GM18511 (cell line): ENCODE measurements at regions not wholly inside any gene's neighbourhood (a gene's known extent, or its start where the extent isn't known, plus 50 kb on each side); places are given as distances from the start of the nearest gene placed in this dataset.
"Not testable (repeated sequence)": the region's sequence is repeated elsewhere in the genome, so short reads cannot be mapped to it uniquely, and the experiment has no call there.

Source experiments
- ATAC-seq: cut with Tn5 transposase; IDR thresholded peaks from one replicate; pipeline ENCODE4 v1.9.1; 2021; ENCODE audit warnings: mild to moderate bottlenecking, moderate library complexity; ENCODE audit not compliant: unreplicated experiment

DNA sequence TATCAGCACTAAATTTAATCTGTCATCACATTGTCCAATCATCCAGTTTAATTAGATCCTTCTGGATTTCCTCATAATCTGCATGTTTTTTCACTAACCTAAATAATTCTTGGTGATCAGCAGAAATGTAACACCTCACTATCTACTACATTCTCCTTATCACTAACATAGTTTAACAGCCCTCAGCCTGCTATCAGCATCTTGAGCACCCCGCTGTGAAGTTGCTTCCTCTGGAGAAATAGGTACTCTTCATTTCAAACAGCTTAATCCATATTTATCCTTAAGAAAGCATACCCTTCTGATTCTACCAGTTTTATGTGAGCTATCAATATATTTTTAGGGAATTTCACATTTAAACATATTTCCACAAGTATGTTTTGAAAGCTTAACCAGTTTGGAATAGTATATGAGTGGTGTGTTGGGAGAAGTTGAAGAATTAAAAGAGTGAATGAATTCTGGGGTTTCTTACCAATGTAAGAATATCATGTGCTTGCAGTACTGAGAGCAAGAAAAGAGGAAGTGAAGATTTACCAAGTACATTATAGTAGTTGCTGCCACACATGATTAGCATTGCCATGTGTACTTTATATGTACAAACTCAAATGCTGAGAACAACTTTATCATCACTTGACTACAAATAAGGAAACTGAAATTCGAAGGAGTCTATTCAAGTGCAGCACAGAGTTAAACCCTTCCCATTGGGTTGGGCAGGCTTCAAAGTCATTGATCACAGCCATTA lies 771.1 kb upstream of the ADGRL4 start:
- ATAC-seq: peak; percentile 100

GRCh38 chr1:79775402-79775801 lies 768.9 kb upstream of the ADGRL4 start:
- no peak for ATAC-seq

- no peak for ATAC-seq
These were observed 766.9 kb upstream of the ADGRL4 start for GRCh38 chr1:79773385-79773784.

GRCh38 chr1:79762461-79762860 lies 755.9 kb upstream of the ADGRL4 start:
- ATAC-seq: no peak

DNA sequence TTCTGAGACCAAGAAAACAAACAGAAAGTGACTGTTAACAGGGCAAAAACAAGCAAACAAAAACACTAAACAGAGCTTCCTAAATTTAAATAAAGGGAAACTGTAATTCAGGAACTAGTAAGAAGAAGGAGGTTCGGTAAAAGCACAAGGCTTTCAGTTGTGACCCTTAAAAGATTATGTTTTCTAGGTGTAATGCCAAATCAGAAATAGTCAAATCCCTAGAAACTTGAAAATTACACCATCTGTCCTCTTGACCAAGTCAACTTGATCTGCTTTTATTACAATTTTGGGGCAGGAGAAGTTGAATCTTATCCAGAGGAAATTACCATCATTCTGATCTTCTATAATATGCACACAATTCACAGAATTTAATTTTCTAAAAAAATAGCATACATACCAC lies 754.0 kb upstream of the ADGRL4 start:
- ATAC-seq: no peak

GRCh38 chr1:79749607-79750006 lies 743.1 kb upstream of the ADGRL4 start:
- ATAC-seq: no peak

DNA sequence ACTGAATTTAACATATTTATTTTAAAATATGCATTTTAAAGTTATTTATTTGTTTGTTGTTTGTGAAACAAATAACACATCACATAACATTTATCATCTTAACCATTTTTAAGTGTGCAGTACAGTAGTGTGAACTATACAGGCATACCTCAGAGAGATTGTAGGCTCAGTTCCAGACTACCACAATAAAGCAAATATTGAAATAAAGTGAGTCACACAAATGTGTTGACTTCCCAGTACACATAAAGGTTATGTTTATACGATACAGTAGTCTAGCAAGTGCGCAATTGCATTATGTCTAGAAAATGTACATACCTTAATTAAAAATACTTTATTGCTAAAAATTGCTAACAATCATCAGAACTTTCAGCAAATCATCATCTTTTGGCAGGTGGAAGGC lies 739.4 kb upstream of the ADGRL4 start:
- ATAC-seq: no peak

GRCh38 chr1:79744746-79745145 lies 738.2 kb upstream of the ADGRL4 start:
- ATAC-seq: no peak

DNA sequence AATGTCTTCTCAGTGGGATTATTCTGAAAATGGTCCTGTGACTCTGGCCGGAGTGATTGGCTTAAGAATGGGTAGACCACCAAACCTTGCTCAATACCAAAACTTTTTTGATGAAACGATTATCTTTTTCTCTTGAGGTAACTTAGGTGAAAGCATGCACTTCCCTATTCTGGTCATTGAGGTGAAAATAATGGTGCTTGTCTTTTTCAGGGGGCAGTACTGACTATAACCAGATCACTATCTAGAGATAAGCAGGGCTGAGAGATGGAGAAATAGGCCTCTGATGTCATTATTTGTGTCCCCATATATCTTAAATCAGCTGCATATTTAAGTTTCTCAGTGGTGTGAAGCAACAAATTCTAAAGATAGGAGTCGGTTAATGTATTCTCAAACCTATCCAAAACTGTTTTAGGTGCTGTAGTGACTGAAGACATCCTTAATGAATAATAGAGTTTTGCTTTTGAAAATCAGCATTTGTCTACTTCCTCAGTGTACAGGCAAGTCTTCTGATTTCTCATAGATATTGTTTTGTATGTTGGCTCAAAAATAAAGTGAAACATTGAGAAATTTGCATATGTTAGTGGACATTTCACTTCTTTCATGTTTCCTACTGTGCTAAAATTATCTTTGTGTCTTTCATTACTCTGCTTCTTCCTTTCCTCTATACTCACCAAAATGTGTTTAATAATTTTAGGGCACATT lies 735.3 kb upstream of the ADGRL4 start:
- ATAC-seq: peak; percentile 95

GRCh38 chr1:79738101-79738500 lies 731.6 kb upstream of the ADGRL4 start:
- ATAC-seq: no peak

GRCh38 chr1:79737193-79737592 lies 730.7 kb upstream of the ADGRL4 start:
- ATAC-seq: no peak

DNA sequence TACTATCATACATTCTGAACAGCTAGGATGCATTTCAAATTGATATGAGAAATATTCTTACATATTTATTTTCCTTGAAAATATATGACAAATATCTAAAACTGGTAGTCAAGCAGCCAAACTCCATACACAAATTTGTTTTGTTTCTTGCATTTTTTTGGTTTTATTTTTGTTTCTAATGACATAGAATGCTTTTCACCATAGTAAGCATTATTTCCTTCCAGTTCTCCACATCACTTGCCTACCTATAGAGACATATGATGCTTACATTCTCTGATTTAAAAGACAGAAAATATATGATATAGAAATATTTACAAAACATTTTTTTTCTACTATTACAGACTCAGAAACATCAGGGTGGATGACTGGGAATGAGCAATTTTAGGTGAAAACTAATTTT lies 726.4 kb upstream of the ADGRL4 start:
- no peak for ATAC-seq

GRCh38 chr1:79726911-79727310 lies 720.4 kb upstream of the ADGRL4 start:
- no peak for ATAC-seq

GRCh38 chr1:79726321-79726720 lies 719.8 kb upstream of the ADGRL4 start:
- ATAC-seq: no peak

DNA sequence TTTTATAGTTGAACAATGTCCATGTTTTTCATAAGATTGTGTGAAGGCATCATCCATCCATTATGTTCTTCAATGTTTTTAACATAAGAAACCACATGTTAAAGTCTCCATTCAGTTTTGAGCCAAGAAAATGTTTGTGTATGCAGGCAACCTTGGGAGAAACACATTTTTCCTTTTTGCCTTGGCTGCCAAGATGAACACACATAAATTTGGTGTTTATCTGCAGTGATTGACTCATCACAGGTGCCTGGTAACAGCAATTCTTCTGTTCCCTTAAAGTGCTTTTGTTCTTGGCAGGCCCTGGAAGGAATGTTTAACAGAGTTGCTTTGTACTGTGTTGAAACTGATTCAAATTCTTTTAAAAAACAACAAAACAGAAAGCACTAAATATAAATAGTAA lies 709.9 kb upstream of the ADGRL4 start:
- ATAC-seq: no peak

DNA sequence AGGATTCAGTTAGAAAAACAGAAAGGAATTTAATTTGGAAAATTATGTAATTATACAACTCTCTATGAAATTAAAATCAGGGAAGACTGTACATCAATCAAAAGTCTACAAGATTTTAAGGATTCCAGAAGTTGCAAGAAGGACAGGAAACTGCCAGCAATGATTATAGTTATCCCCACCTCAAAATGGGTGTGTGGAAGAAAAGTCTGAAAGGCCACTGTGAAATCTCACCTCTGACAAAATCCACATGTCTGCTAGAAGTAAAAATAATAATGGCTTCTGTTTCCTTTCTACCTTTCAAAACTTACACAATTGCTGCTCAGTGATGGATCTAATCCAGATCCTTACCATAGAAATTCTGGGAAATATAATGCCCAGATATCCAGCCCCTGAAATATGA lies 708.1 kb upstream of the ADGRL4 start:
- no peak for ATAC-seq

GRCh38 chr1:79711001-79711431 lies 704.5 kb upstream of the ADGRL4 start:
- peak; percentile 90 for ATAC-seq

GRCh38 chr1:79708646-79709265 lies 702.2 kb upstream of the ADGRL4 start:
- peak; percentile 22 for ATAC-seq

- ATAC-seq: no peak
These were observed 698.7 kb upstream of the ADGRL4 start for GRCh38 chr1:79705218-79705617.

DNA sequence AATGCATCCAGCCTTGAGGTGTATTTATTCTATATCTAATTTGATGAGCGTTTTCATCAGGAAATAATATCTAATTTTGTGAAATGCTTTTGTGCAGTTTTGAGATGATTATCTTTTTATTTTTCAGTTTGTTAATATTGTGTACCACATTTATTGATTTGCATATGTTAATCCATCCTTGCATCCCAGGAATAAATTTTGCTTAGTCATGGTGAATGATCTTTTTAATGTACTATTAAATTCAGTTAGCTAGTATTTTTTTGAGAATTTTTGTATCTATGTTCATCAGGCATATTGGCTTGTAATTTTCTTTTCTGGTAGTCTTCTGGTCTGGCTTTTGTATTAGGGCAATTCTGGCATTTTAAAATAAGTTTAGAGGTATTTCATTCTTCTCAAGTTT lies 697.5 kb upstream of the ADGRL4 start:
- no peak for ATAC-seq

DNA sequence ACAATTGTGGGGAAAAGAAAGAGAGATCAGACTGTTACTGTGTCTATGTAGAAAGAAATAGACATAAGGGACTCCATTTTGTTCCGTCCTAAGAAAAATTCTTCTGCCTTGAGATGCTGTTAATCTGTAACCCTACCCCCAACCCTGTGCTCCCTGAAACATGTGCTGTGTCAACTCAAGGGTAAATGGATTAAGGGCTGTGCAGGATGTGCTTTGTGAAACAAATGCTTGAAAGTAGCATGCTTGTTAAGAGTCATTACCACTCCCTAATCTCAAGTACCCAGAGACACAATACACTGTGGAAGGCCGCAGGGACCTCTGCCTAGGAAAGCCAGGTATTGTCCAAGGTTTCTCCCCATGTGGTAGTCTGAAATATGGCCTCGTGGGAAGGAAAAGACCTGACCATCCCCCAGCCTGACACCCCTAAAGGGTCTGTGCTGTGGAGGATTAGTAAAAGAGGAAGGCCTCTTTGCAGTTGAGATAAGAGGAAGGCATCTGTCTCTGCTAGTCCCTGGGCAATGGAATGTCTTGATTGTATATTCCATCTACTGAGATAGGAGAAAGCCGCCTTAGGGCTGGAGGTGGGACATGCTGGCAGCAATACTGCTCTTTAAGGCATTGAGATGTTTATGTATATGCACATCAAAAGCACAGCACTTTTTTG lies 695.9 kb upstream of the ADGRL4 start:
- not testable (repeated sequence) for ATAC-seq

- ATAC-seq: peak; percentile 92
These were observed 688.6 kb upstream of the ADGRL4 start for GRCh38 chr1:79695138-79695537.
